Stimulated activated CD8-positive, alpha-beta memory T cell treated with anti-CD3 and anti-CD28 coated beads, Interleukin-7, amount 100 ng/mL, for 48 hours (primary cell): ENCODE measurements at regions not wholly inside any gene's neighbourhood (a gene's known extent, or its start where the extent isn't known, plus 50 kb on each side); places are given as distances from the start of the nearest gene placed in this dataset.

Experiments used
- DNase-seq, 2 donors: peaks; one replicate each; pipeline ENCODE4 v3.0.0-alpha.2; 2020; ENCODE audit warnings: low read depth in 1 of 2; ENCODE audit errors: extremely low read depth in 1 of 2

DNA sequence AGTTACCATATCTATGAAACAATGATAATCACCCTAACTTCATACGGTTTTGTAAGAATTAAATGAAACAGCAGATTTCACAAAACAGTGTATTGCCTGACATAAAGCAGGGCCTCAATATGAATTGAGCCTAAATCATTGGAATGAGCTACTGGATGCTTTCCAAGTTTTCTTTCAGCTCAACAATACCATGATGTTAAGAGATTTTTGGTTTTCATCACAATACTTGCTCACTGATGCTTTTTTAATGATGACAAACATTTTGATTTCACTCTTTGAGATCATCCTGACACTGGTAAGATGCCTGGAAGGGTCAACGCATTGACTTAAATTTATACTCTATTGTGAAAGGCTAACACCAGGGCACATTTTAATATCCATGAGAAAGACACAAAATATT lies 377.5 kb downstream of the ZNF521 start:
- DNase-seq: no peak

DNA sequence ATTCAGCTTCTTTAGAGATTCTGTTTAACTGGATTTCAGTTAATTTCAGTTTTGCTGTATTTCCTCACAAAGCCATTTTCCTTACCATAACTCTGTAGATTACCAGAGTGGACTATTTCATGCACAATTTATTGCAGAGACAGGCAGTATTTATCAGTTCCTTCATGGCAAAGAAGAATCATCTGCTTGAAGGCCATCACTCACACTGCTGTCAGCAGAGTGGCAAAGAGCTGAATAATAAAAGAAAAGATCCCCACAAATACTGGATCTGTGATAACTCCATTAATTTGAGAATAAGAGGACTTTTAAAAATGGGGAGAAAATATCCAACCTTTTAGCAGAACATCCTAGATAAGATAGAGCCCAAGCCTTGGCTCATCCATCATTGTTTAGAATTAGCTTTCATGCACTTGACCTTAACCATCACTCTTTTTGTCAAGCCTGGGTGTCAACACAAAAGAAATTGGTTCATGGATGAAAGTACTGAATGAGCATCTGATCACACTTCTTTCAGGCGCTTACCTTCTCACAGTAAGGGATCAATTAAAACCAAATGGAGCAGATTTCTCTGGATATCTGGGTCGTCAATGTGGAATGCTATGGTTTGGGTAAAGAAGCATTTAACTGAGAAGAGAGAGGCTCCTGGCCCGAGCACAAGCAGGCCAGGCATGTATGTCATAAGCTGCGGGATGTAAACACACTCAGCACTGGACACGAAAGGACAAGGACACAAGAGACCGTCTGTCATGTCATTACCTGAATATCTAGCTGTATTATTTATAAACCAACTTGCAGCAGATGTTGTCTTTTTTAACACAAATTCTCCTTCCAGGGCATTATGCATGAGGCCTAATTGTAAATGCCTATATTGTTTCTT lies 376.2 kb downstream of the ZNF521 start:
- no peak for DNase-seq

DNA sequence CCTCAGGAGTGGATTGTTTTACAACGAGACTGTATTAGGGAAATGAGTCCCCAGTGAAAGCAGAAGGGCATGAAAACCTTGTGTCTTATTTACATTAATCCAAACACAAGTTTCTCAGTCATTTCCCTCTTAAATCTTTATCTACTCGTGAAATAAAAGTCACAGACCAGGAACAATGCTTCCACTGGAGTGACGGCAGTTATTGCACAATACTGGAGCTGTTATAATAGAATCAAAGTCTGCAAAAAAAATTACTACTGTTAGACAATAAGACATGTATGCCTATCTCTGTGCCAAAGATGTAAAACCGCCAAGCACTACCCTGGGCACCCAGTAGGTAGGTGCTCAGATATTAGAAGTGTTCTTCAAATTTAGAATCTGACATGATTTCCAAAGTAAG lies 375.5 kb downstream of the ZNF521 start:
- DNase-seq: no peak

- DNase-seq: no peak
Observed at GRCh38 chr18:24979235-24979634, 372.7 kb downstream of the ZNF521 start.

DNA sequence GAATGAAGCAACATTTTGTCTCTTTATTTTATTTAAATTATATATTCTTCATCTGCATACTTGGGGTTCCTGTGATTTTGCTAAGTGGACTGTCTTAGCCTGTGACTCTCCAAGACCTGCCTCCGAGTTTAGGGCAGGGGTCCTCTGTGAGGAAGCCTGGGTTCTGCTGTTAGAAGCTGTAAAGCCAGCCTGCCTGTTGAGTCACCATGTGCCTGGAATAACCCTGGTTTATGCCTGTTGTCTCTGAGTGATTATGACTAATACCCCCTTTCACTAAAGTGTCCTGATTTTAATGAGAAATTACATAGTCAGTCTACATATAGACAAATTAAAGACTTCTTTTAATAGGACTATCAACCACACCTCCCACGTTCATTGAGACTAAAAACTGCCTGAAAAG lies 369.1 kb downstream of the ZNF521 start:
- no peak for DNase-seq

GRCh38 chr18:24983566-24984139 lies 368.3 kb downstream of the ZNF521 start:
- DNase-seq: no peak

DNA sequence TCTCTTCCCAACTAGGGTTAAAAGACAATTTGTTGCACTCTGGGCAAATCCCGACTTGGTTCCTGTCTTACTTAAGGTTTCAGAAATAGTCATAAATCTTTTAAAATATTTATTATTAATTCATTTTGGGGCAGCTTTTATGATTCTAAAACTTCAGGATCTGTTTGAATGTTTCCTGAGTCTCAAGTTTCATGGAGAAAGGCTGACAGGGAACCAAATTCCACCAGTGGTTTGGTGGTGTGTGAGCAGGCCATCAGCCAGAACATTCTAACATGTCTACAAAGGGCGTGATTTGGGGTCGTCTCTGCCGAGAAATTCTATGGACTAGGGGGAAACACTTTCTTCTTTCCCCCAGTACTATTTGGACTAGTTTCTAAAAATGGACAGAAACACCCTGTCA lies 366.4 kb downstream of the ZNF521 start:
- no peak for DNase-seq

GRCh38 chr18:24986666-24987302 lies 365.2 kb downstream of the ZNF521 start:
- DNase-seq: no peak

GRCh38 chr18:24987303-24988252 lies 364.4 kb downstream of the ZNF521 start:
- DNase-seq: no peak

- DNase-seq: no peak
Observed at GRCh38 chr18:24988253-24988840, 363.6 kb downstream of the ZNF521 start.

- DNase-seq: no peak
Observed at GRCh38 chr18:24989760-24990593, 362.0 kb downstream of the ZNF521 start.

DNA sequence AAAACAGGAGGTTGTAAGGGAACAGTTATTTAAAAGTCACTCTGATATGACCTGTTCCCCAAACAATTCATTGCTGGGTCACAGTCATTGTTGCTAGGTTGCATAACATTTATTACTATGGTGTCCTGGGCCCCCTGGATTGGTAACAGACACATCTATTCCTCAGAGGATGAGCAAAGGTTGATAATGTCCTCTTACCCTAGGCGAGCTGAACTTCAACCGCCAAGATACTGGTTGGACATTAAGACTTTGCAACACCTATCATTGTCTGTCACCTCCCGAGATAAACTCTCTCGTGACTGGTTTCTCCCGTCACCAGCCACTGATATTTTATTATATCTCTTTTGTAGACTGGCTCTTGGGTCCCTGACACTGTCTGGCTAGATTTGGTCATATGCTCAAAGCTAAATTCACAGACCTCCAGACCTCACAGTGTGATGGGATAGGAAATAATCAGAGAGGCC lies 361.3 kb downstream of the ZNF521 start:
- no peak for DNase-seq

DNA sequence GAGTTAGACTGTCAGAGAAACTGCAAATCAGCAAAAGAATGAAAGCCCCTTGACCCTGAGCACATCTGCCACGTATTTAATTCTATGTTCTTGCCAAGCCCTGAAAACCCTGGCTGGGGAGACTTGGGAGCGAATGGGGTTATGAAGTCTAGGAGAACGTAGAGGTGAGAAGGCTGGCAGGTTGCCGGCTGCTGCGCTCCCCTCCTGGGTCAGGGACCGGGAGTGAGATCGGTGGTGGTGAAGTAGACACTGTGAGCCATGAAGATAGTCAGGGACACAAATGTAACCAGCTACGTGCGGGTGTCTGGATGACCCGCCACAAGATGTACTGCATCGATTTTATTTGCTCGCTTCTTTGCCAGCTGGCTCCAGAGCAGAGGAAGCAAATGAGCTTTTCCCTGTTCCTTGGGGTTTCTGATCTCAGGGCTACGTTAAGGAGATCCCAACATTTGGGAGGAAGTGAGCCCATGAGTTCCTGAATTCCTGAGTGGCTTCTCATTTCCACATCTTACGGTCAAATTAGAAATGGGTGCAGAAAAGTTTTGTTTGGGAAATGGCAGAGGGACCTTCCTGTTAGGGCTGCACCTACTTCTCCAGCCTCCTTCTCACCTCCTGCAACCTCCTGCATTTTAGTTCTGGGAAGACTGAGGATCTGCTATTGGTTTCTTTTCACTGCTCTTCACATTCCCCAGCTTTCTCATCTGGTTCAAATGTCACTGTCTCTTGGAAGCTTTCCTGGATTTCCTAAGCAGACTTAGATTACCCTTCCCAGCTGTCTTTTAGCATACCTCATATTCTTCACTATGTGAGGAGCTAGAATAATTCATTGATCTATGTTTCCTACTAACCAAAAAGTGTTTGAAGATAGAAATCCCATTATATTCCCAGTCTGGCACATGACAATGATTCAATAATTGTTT lies 360.6 kb downstream of the ZNF521 start:
- DNase-seq: no peak

DNA sequence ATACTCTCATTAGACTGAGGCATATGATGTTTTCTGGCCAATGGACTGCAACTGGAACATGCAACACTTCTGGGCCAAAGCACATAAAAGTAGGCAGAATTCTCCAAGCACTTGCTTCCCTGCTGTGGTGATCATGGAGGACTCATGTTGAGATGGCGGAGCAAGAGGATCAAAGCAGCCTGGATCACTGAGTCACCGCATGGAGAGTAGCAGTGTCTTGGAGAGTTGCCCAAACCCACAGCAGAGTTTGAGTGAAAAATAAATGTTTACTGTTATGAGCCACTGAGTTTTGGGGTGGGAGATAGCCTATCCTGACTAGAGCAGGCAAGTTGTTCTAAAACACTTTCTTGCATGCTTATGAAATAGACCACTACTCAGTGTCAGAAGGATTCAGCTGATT lies 359.5 kb downstream of the ZNF521 start:
- no peak for DNase-seq

DNA sequence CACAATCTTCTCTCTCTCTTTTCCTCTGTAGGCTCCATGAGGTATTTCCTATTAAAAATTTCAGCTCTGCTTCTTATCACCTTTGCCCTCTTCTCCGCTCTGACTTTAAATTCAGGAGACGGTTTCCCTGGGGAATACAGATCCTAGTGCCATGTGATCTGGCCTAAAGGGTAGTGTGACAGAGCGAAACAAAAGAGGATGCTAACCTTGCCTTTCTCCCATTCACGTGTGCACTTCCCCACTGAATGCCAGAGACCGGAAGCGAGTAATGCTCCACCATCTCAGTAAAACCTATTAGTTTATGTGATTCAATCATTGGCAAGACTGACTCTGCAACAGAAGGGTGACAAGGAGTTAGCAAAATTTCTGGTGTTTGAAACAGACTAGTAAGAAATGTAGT lies 358.3 kb downstream of the ZNF521 start:
- DNase-seq: no peak

DNA sequence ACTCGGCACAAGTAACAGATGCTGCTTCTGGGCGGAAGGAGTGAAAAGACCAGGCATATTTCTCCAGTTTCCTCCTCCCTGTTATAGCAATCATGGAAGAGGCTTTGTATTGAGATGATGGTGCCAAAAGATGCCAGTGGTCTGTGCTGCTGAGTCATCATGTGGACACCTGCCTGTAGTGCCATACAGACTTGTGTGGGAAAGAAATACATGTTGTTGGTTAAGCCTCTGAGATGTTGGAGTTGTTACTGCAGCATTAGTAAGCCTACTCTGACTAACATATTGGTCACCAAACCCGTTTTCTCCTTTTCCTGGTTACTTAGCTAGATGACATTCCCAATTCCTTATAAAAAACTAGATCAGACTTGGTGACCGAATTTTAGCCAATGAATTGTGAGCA lies 356.9 kb downstream of the ZNF521 start:
- DNase-seq: no peak

GRCh38 chr18:24995755-24996154 lies 356.2 kb downstream of the ZNF521 start:
- no peak for DNase-seq

DNA sequence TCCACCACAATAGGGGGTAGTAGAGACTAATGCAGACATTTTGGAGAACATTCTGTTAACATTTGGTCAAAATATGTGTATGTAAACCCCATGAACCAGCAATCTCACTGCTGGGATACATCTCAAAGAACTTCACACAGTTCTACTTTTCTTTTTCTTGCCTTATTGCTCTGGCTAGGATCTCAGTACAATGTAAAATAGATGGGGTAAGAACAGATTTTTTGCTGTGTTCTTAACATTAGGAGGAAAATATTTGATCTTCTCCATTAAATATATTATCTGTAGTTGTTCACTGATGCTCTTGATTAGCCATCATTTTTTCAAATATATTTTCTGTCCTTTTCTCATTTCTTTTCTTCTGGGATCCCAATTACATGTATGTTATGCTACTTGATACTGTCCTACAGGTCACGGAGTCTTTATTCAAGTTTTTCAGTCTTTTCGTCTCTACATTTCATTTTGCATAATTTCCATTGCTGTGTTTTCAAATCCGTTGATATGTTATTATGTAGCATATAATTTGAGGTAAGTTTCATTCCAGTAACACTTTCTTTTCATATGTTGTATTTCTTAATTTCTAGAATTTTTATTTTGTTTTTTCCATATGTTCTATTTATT lies 352.2 kb downstream of the ZNF521 start:
- no peak for DNase-seq
